Hematopoietic multipotent progenitor cell treated with erythropoietin and hydrocortisone succinate and interleukin-3 and kit ligand, for 17 days (in vitro differentiated cells): ENCODE measurements at regions not wholly inside any gene's neighbourhood (a gene's known extent, or its start where the extent isn't known, plus 50 kb on each side); places are given as distances from the start of the nearest gene placed in this dataset.

ENCODE experiments used
- DNase-seq: peaks from one replicate; pipeline ENCODE4 v3.0.0-alpha.2; 2015; ENCODE audit warnings: low spot score

DNA sequence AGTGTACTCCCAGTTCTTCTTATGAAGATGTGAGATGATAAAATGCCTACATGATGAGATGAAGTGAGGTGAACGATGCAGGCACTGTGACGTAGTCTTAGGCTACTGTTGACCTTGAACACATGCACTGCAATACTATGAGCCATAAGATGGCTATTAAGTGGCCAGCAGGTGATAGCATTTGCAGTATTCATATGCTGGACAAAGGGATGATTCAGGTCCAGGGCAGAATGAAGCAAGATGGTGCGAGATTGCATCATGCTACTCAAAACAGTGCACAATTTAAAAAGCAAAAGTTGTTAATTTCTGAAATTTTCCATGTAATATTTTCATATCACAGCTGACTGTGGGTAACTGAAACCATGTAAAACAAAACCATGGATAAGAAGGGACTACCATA, 781.4 kb downstream of the PCDH18 start:
- no peak for DNase-seq

DNA sequence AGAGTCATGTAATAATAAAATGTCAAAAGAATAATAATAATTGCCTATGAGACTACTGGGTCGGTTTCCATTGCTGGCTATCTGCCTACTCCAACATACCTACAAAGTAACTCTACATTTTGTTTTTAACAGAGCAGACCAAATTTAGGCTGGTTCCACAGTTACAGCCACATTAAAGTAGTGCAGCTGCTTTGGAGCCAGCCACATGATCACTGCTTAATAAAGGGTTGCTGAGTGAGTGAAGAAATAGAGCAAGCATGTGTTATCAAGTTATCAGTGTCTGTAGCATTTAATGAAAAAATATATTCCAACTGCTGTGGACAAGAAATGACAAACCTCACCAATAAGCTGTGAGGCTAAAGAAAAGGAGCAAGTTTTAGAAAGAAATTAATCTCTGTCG, 782.3 kb downstream of the PCDH18 start:
- DNase-seq: no peak

DNA sequence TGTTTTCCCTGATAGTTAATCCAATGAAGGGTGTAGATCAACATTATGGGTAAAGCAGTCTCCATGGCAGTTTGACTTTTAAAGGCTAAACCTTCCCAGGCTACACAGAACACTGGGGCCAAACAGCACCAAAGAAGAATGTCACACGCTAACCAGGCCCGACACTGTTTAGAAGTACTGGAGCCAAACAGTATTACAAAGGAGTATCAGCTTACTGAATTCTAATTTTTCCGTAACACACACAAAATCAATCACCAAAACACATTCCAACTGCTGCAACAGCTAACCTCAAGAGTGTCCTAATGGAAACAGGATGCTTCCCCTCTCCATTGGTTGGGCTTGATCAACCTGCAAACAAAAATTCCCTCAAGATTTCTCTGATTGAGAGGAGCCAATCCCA, 783.5 kb downstream of the PCDH18 start:
- DNase-seq: no peak

DNA sequence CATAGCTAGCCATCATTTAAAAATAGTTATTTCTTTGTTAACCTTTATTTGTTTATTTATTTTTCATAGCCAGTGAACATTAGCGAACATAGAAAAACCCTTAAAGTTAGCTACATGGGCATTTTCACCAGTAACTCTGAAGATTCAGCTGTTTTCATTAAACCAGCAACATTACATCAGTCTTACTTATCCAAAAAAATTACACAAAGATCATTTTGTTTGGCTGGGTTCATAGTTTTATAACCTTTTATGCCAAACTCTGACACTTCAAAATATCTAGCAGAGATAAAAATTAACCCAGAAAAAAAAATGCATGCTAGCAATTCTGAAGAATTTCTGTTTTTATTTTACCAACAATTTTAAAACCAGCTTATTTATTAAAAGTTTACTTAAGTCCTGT, 784.1 kb downstream of the PCDH18 start:
- DNase-seq: no peak

DNA sequence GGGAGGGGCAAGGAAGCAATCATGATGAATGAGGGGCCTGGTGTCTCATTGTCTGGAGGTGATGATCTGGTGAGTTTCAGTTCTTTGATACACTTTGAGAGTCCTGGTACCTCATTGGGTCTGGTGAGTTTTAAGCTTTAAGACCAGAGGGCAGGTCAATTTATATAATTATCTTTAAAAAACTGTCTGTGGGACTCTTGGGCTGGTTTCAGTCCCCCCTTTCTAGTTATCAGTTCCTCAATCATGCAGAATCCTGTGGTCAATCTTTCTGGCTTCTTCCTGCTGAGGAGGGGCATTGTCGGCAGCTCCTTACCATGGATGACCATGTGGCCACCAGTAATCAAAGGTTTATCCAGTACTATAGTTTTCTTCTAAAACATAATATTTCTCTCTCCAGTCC, 789.1 kb downstream of the PCDH18 start:
- no peak for DNase-seq

DNA sequence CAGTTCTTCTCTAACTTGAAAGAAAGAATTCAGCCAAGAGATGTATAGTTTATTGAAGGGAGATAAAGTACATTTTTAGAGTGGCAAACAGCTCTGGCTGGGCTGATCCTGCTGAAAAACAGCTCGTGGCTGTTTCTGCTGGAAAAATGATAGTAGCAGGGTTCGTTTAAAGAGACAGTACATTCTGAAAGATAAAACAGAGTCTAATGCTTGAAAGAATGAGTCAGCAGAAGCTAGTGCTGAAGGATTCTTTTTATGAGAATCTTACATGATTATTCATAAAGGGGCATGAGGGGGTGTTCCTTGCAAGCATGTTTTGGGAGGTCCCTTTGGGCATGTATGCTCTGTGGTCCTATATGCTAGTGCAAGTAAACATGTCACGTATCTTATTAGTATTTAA, 790.0 kb downstream of the PCDH18 start:
- no peak for DNase-seq

DNA sequence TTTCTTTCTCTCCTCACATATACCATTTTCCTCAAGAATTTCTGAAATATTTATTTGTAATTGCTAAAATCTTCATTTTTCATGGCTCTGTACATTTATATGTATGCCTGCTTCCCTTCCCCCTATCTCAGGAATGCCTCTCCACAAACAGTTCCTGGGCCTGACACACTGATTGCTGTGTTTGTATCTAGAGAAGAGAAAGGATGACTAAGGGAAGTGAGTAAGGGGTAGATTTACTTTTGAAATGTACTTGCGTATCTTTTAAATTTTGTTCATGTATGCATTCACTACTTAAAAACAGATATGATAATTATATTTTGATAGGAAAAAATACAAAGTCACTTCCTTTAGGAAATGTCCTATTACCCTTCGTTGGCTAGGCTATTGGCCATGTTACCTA, 790.8 kb downstream of the PCDH18 start:
- no peak for DNase-seq

DNA sequence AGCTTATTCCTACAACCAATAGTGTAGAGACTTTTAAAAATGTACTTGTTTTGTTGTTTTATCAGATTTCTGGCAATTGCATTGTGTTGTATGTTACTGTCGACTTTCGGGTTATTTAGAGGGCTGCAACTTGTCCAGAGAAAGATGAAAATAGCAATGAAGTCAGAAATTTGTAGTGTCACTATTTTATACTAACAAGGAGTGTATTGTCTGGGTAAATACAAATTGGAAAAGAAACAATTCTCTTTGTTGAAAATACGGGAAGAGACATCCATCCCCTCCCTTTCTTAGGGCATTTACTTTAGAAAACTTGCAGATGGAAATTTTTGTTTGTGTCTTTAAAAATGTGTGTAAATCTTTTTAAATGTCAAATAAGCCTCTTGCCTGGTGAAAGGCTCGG, 792.0 kb downstream of the PCDH18 start:
- DNase-seq: no peak

DNA sequence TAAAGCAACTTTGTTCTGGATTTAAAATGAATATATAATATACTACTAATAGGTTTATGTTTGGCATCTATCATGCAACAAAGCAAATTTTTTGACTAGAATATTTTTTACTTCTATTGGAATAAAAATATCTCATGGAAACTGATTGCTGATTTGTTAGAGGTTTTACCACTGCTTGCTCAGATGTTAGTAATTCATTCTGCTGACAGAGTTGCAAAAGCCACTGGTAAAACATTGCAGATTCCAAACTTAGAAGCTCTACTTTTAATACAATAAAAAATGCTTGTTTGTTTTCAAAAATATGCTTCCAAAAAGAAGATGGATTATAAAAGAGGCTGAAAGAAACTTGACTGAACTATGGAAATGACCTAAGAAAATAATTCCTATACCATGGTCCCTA, 795.2 kb downstream of the PCDH18 start:
- no peak for DNase-seq

DNA sequence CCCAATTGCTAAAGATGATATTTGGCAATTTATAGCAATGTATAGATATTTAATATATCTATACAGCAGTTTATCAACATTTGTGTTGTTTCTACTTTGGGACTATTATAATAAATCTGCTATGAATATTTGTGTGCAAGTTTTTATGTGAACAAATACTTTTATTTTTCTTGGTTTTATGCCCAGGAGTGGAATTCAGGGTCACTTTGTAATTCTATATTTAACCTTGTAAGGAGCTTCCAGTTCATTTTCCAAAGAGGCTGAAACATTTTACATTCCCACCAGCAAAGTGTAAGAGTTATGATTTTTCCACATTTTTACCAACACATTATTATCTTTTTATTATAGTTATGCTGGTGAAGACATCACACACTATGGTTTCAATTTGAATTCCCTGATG, 801.3 kb downstream of the PCDH18 start:
- no peak for DNase-seq

DNA sequence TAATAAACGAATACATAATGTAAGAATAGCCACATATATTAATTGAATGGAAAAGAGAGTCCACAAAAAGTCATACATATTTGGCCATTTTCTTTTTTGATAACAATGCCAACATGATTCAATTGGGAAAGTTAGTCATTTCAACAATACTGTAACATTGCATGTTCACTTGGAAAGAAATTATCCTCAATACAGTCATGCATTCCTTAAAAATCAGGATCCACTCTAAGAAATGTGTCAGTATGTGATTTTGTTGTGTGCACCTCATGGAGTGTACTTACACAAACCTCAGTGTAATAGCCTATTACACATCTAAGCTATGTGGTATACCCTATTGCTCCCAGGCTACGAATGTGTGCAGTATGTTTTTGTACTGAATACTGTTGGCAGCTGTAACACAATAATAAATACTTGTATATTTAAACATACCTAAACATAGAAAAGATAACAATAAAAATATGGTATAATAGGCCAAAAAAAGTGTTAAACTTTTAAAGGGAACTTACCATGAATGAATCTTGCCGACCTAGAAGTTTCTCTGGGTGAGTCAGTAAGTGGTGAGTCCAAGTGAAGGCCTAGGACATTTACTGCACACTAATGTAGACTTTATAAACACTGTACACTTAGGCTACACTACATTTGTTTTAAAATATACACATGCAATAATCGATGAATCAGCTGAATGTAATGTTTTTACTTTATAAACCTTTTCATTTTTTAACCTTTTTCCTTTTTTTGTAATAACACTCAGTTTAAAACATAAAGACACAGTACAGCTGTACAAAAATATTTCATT, 806.8 kb downstream of the PCDH18 start:
- DNase-seq: no peak

DNA sequence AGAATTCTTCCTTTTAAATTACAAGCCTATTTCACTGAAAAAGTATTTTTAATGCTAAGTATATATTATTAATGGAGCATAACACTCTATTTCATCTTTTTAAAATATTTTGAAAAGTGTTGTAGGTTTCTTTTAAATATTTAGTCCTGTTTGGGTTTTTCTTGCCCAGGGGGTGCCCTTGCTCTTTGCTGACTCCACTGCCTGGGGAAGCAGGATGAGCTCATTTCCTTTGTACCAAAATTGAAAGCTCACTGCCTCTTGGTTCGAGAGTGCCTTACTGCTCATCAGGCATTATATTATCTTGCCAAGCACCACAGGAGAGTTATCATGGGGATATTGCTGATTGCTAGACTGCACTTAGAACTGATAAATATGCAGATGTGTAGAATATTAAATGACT, 819.2 kb downstream of the PCDH18 start:
- no peak for DNase-seq

DNA sequence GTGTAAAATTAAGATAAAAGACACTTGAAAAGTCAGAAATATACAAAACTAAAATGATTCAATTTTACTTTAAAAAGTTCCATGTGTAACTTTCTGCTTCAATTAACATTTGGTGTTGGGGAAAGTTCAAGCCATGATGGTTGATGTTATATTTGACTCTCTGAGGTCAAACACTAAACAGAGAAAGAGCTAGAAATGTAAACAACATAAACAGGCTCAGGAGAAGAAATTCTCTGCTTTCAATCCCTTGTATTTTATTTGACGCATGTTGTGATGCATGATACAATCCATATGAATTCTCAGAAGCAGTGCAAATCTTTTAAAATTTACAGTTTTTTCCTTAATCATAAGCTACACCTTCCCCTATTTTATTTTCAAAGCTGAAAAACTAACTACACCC, 822.4 kb downstream of the PCDH18 start:
- DNase-seq: no peak

DNA sequence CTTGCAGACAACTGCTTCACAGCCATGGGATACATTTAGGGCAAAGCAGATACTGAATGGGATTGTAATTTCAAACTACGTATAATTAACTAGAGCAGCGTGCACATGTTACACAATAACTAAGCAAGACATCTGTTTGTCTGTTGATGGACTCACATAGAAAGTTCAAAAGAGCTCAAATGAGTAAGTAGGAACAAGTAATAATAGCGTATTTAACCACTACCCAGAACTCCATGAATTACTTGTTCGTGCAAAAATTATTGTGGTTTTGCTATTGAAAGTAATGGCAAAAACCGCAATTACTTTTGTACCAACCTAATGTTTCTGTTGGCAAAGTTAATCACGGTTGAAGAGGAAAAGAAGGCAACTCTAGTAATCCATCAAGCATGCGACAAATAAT, 825.4 kb downstream of the PCDH18 start:
- no peak for DNase-seq

DNA sequence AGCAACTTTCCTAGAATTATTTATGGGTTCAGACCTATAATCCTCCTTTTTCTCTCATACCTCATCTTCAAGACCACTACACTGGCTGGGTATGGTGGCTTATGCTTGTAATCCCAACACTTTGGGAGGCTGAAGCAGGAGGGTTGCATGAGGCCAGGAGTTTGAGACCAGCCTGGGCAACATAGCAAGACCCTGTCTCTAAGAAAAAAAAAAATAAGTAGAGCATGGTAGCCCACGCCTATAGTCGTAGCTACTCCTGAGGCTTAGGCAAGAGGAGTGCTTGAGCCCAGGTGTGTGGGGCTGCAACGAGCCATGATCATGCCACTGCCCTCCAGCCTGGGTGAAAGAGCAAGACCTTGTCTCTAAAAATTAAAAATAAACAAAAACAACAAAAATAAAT, 832.4 kb downstream of the PCDH18 start:
- DNase-seq: no peak

DNA sequence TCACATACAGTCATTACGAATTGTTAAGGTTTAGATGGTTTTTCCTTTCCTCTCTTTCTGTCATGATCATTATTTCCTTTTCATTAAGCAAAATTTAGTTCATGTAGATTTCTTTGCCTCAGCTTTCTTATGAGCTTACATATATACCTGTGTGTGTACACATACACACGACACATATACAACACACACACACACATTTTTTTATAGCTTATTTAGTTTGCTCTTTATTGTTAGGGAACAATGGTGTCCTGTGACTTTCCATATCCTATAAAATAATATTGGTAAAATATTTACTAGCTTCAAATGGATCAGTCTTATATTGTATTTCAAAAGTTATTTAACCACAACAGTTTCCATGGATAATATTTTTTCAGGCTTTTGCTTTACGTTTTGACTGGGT, 840.7 kb downstream of the PCDH18 start:
- no peak for DNase-seq

DNA sequence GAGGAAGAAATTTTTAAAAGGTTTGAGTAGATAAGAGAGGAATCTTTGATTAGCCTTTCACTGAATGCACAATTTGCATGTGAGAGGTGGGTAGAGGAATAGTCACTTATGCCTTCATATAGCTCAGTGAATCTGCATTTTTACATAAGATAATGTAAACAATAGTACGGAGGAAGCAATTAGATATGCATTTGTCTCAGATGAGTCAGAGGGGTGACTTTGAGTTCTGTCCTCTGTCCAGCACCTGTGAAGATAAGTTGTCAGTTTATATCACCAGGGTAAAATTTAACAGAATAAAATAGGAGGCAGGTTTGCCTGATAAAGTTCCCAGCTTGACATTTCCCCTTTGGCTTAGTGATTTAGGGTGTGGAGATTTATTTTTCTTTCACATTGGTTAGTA, 841.9 kb downstream of the PCDH18 start:
- DNase-seq: no peak

DNA sequence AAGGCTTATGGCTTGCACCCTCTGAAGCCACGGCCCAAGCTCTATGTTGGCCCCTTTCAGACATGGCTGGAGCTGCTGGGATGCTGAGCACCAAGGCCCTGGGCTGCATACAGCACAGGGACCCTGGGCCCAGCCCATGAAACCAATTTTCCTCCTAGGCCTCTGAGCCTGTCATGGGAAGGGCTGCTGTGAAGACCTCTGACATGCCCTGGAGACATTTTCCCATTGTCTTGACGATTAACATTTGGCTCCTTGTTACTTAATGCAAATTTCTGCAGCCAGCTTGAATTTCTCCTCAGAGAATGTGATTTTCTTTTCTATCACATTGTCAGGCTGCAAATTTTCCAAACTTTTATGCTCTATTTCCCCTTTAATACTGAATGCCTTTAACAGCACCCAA, 844.7 kb downstream of the PCDH18 start:
- no peak for DNase-seq

DNA sequence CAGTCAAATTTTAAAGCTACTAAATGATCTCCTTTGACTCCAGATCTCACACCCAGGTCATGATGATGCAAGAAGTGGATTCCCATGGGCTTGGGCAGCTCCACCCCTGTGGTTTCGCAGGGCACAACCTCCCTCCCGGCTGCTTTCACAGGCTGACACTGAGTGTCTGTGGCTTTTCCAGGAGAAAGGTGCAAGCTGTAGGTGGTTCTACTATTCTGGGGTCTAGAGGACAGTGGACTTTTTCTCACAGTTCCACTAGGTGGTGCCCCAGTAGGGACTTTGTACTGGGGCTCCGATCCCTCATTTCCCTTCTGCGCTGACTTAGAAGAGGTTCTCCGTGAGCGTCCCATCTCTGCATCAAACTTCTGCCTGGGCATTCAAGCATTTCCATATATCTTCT, 845.2 kb downstream of the PCDH18 start:
- DNase-seq: no peak

DNA sequence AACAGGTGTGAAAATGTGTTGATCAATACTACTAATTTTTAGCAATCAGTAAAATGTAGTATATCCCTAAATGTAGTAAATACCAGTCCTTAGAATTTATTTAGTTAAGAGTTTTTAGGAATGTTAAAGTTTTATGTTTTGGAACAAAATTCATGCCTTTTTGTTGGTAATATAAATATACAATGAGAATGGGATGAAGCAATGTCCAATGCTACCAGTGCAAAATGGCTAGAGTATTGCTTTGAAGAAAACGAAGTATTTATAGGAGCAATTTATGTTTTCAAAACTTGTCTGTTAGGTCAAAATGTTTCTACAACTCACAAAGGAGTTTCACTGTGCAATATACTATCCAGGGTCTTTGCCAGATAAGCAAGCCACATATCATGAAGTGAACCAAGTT, 851.5 kb downstream of the PCDH18 start:
- DNase-seq: no peak

DNA sequence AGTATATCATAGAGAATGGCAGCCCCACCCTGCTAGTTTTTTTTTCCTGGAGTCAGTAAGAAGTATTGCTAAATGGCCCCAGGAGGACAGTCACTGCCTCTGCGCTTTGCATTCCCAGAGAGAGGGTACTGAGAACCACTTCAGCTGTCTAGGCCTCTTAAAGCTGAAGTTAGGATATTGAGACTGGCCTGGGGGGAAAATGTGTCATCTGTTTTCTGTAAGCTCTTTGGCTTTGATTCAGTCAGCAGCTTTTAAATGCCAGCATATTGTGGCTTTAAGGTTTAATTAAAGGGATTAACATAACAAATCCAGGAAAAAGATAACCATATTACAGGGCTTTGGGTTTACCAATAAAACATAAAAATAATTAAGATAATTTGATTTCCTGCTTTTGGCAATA, 852.0 kb downstream of the PCDH18 start:
- DNase-seq: no peak

DNA sequence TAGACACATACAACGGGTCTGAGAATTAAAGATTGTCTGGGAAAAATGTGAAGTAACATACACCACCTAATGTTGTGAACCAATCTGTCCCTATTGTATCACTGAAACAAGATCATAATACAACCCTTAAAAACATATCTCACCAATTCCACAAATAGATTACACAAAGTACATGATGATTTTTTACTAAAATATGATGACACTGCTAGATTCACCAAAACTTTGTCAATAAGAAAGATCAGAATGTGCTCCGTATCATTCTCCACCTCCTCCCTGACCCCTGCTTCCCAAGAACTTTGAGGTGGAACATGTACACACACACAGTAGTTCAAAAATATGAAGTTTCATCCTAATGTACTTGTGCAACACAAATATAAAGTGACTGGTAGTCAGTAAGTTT, 862.0 kb downstream of the PCDH18 start:
- DNase-seq: no peak

DNA sequence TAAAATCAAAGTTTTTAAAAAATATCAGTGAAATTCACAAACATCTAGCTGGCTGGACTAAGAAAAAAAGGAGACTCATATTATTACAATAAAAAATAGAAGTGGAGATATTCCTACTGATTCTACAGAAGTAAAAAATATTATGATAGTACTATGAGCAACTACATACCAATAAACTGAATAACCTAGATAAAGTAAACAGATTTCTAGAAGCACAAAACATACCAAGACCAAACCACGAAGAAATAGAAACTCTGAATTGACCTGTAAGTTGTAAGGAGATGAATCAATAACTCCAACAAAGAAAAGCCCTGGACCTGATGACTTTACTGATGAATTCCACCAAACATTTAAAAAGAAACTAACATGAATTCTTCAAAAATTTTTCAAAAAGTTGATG, 867.3 kb downstream of the PCDH18 start:
- DNase-seq: no peak

DNA sequence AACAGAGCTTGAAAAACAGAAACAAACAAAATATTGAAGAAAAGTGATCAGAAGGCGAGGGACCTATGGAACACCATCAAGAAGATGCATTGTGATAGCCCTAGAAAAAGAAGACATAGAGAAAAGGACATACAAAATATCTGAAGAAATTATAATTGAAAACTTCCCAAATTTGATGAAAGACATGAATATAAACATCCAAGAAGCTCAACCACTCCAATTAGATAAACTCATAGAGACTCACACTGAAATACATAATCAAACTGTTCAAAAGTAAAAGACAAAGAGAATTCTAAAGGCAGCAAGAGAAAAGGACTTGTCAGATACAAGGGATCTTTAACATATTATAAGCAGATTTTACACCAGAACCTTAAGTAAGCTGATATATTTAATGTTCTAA, 869.8 kb downstream of the PCDH18 start:
- DNase-seq: no peak
